GM19035 (cell line): ENCODE measurements at regions not wholly inside any gene's neighbourhood (a gene's known extent, or its start where the extent isn't known, plus 50 kb on each side); places are given as distances from the start of the nearest gene placed in this dataset.
A peak's percentile ranks its signal among the peaks of the same experiment; 100 is the strongest.
"Not testable (repeated sequence)": the region's sequence is repeated elsewhere in the genome, so short reads cannot be mapped to it uniquely, and the experiment has no call there.

Source experiments
- ATAC-seq: cut with Tn5 transposase; IDR thresholded peaks from one replicate; pipeline ENCODE4 v1.9.1; 2021; ENCODE audit not compliant: unreplicated experiment

- no peak for ATAC-seq
Observed at GRCh38 chr9:90070931-90071660, 466.3 kb downstream of the GADD45G start.

DNA sequence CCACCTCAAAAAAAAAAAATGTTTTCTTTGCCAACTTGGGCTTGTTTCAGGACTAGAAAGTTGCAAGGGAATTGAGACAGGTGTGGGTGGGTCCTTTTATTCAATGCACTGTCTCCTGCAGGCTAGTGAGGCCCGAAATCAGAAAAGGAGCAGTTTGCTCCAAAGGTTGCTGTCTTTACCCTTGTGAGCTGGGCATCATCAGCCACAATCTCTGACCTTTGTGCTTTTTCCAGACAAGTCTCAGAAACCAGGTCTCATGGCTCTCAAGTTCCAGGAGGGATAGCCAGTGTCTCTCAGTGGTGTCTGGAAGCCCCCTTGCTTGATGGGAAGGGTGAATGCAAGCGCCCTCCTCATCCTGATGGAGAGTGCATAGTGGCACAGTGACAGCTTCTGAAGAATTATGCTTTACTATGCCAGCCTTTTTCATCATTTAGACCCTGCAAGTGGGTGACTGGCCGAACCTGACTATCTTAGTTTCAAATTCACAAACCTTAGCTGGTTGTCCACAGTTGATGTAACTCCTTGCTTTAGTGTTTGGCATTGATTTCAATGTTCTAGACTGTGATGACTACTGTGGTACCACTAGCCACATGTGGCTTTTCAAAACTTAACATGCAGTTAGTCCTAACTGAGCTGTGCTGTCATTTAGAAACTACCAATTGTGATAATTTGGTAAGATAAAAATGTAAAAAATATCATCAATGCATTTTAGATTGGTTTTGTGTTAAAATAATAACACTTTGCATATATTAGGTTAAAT is 468.6 kb downstream of the GADD45G start:
- ATAC-seq = no peak

- no peak for ATAC-seq
Observed at GRCh38 chr9:90074316-90074962, 469.6 kb downstream of the GADD45G start.

DNA sequence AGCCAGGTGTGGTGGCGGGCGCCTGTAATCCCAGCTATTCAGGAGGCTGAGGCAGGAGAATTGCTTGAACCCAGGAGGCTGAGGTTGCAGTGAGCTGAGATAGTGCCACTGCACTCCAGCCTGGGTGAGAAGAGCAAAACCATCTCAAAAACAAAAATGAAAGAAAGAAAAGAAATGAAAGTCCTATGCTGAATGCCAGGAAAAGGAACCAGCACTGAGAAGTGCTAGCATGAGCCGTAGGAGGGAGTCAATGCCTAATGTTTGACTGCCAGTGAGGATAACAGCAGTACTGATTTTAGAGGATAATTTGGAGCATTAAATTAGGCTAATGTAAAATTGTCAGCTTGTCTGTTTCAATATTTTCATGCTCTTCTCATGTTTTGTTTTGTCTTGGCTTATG is 472.8 kb downstream of the GADD45G start:
- not testable (repeated sequence) for ATAC-seq

- no peak for ATAC-seq
Observed at GRCh38 chr9:90078988-90079421, 474.2 kb downstream of the GADD45G start.

DNA sequence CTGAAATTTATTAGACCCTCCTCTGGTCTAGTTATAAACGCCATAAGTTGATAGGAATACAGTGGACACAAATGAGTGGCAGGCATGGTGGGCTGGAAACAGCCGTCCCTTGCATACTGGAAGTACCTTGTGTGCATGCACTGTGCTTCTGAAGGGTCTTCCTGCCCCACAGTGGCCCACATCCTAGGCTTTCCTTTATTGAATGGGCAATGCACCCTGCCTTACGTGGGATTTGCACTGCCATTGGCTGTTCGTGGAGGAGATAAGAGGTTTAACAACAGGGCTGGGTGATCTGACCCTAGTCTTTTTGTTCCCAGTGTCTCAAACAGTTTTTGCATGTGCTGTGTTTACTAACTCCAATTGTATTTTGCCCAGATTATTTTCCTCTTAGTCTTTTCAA is 480.8 kb downstream of the GADD45G start:
- no peak for ATAC-seq

DNA sequence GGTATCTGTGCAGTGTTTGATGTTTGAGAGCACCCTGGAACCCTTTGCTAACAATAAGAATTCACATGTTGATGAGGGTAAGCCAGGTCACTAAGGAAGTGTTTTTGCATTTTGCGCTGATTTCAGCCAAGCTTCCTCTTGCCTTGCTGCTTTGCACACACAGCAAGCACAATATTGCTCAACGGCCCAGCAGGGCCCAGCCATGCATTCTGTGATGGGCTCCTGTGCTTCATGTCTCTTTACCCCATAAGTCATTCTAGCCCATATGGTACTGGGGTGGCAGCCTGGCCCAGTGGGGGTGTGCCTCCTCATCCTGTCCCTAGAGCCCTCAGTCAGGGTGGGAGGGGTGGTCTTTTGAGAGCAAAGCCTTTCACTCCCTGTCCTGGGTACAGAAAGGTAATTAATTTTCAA is 481.3 kb downstream of the GADD45G start:
- no peak for ATAC-seq

- ATAC-seq = no peak
Observed at GRCh38 chr9:90088434-90088833, 483.6 kb downstream of the GADD45G start.

DNA sequence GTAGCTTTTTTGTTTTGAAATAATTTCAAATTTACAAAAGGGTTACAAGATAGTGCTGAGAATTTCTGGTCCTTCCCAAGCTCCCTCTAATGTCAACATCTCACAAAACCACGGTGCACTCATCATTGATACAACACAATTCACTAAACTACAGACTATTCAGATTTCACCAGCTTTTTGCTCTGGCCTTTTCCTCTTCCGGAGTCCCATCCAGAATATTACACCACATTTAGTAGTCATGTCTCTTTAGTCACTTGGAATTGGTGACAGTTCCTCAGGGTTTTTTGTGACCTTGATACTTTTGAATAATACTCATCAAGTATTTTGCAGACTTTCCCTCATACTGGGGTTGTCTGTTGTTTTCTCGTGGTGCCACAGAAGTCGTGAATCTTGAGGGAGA is 484.0 kb downstream of the GADD45G start:
- no peak for ATAC-seq

GRCh38 chr9:90090997-90091396 is 486.2 kb downstream of the GADD45G start:
- ATAC-seq = no peak

DNA sequence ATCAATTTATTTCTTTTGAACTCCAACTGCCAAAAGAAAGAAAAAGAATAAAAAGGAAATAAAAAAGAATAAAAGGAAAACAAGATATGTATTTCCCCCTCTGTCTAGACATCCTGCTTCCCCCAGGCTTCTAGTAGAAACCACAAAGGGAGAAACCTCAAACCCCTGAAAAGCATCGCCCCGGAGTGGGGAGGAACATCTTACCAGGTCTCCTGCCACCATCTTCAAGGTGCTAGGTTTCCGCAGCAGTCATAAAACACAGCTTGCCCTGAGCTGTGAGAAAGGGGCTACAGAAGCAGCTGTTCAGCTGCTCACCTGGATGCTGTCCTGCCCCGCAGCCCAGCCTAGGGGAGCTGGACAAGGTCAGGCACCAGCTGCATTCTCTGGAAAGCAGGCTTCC is 487.7 kb downstream of the GADD45G start:
- ATAC-seq = no peak

- no peak for ATAC-seq
Observed at GRCh38 chr9:90095682-90096081, 490.9 kb downstream of the GADD45G start.

GRCh38 chr9:90097237-90097636 is 492.4 kb downstream of the GADD45G start:
- ATAC-seq = no peak

GRCh38 chr9:90098408-90098807 is 493.6 kb downstream of the GADD45G start:
- no peak for ATAC-seq

DNA sequence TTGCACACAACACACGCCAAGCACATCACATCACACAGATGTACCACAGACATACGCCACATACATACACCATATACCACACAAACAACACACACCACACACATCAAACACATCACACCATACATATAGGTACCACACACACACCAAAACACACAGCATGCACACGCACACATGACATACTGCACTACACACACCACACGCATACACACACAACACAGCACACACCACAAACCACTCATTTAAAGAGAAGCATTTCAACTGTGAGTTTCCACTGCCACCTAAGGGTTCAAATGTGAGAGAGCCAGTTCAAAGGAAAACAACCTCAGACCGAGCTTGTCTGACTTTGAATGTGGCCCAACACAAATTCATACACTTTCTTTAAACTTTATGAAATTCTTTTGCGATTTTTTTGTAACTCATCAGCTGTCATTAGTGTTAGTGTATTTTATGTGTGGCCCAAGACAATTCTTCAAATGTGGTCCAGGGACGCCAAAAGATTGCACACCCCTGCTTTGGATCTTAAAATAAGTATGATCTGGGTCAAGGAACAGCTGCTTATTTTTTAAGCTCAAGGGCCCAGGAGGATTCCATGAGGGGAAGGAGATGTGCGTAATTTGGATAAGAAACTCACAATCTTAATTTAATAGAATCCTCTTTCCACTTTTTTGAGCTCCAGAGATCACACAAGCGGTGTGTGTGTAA is 494.6 kb downstream of the GADD45G start:
- ATAC-seq = no peak

DNA sequence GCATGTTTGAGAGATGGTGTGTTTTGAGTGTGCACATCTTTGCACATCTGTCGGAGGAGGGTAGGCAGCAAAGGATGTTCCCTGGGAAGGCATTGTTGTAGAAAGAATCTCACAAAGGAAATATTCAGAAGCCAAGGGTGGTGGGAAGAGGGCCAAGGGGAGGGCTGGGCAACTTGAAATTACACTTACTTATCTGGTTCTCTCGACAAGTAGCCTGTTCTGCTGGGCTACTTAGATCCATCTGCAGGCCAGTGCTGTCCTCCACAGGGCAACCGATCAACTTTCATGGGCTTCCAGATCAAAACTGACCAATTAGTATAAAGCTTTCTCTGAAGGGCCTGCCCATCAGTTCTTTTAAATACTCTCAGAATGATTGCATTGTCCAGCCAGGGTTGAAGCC is 495.2 kb downstream of the GADD45G start:
- no peak for ATAC-seq

GRCh38 chr9:90102292-90102901 is 497.6 kb downstream of the GADD45G start:
- peak; percentile 97 for ATAC-seq

- no peak for ATAC-seq
Observed at GRCh38 chr9:90103771-90104170, 499.0 kb downstream of the GADD45G start.

DNA sequence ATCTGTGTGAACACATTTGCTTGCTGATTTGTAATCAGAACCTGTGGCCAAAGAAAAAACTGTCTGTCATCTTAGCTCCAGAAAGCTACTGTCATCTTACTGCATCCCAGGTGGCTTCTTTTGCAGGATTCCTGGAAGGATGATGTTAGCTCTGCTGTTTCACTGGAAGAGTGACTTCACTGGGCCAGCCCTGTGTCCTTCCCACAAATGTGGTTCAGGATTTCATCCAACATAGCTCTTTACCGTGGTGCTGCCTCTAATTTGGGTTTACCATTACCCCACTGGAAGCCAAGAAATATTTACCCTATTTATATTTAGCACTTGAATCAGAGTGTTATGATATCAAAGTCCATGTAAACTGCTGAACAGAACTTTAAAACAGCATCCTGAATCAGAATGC is 501.0 kb downstream of the GADD45G start:
- no peak for ATAC-seq

DNA sequence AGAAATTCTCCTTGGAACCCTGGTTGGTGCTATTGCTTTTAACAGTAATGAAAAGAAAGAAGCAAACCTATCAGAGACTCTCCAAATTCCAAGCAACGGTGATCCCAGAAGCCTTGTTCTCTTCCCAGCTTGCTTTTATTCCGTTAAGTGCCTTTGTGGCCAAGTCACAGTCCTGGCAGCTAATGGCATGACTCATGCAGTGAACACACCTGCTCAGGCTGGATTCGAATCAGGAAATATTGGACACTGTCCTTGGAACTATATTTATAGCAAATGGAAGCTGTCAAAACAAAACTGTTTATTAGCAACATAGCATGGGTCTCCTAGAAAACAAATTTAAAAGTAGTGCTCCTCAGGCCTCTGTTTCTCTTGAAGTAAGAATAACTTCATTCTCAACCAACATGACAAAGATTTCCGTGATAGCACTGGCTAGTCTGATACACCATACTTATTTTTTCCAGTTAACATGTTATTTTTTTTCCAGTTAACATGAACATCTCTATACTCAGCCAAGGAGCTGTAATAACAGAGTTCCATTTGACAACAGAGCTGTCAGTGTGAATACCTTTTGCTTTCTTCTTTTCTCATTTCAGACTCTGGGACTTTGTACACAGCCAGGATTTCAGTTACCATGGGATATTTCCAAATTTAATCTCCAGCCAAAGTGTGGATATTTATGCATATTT is 502.4 kb downstream of the GADD45G start:
- ATAC-seq = no peak
